ENCODE measurements at regions not wholly inside any gene's neighbourhood (a gene's known extent, or its start where the extent isn't known, plus 50 kb on each side); places are given as distances from the start of the nearest gene placed in this dataset.

GRCh38 chr4:72631296-72631695 is 62.3 kb upstream of the ADAMTS3 start:
- Histone ChIP-seq H3K36me3 (no peaks in the 10 kb centered on the region), H3K4me1 (no peaks in the 10 kb centered on the region), H3K4me3 (no peak overlapping the region), H3K9me3 (no peaks in the 10 kb centered on the region), H3K27me3 (no peaks in the 10 kb centered on the region), H3K27ac (no peak overlapping the region)
- intact Hi-C loops (cut with DNase I) = no loop called here
- DNase-seq (ENCODE audit: low spot score in 2 of 2) = no peak
- TF ChIP-seq CTCF (IDR thresholded peaks at IDR 0.05) = no peak

DNA sequence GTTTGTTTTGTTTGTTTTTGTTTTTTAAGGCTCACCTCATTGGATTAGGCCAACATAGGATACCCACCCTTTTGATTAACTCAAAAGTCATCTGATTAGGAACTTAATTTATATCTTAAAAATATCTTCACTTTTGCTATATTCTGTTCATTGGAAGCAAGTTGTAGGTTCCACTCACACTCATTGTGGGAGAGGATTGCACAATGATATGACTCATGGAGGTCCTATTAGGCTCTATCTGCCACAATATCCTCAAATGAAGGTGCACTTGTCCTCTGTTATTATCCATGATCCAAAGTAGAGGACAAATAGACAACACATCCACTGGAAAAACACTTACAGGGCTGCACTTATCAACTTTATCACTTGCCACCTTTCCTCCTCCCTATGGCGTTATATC is 60.5 kb upstream of the ADAMTS3 start:
- Histone ChIP-seq H3K27ac (no peak overlapping the region), H3K4me1 (no peaks in the 10 kb centered on the region), H3K36me3 (no peaks in the 10 kb centered on the region), H3K27me3 (no peaks in the 10 kb centered on the region), H3K4me3 (no peak overlapping the region), H3K9me3 (no peaks in the 10 kb centered on the region)
- intact Hi-C loops (cut with DNase I) = no loop called here
- no peak for DNase-seq (ENCODE audit: low spot score in 2 of 2)
- no peak for TF ChIP-seq CTCF (IDR thresholded peaks at IDR 0.05)

DNA sequence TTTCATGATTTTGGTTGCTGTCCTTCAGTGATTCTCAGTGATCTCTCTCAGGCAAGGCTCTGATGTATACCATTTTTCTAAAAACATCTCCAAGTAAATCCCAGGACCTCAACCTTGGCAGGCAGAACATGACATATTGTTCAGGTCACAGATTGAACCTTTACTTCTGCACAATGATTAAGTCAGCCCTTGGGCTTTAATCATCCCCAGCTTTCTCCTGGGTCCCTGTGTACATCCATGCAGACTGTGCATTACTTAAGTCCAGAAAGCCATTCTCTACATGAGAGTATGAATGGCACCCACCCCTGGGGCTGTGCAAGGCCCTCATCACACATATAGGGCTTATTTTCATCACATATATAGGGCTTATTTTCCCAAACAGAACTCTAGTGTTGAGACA is 58.7 kb upstream of the ADAMTS3 start:
- no peaks in the 10 kb centered on the region for H3K4me1 ChIP-seq
- no peak for TF ChIP-seq CTCF (IDR thresholded peaks at IDR 0.05)
- intact Hi-C loops (cut with DNase I) = no loop called here
- no peaks in the 10 kb centered on the region for H3K36me3 ChIP-seq
- no peak overlapping the region for H3K27ac ChIP-seq
- H3K9me3 ChIP-seq = no peaks in the 10 kb centered on the region
- no peak overlapping the region for H3K4me3 ChIP-seq
- DNase-seq (ENCODE audit: low spot score in 2 of 2) = no peak
- no peaks in the 10 kb centered on the region for H3K27me3 ChIP-seq

Data from ascending aorta (tissue), 2 donors.